GM12878 (cell line): ENCODE measurements at regions not wholly inside any gene's neighbourhood (a gene's known extent, or its start where the extent isn't known, plus 50 kb on each side); places are given as distances from the start of the nearest gene placed in this dataset.

Source experiments
- CREM ChIP-seq: IDR thresholded peaks from 2 replicates; pipeline ENCODE4 v1.6.1; 2014; ENCODE audit warnings: antibody characterized with exemption, low read depth
- DPF2 ChIP-seq: fragments of 450-650 bp; IDR thresholded peaks from 2 replicates; pipeline ENCODE4 v1.6.1; 2017; ENCODE audit warnings: mild to moderate bottlenecking
- SMC3 ChIP-seq: IDR thresholded peaks from 2 replicates; pipeline ENCODE4 v1.6.1; 2011; ENCODE audit warnings: low read length, improper control_type of control experiment, borderline replicate concordance
- YY1 ChIP-seq: IDR thresholded peaks from 2 replicates; pipeline ENCODE4 v1.6.1; 2011; ENCODE audit warnings: low read depth, mild to moderate bottlenecking, low read length
- TF ChIP-seq, protein P1 (sequence below), 3 experiments: IDR thresholded peaks in 2 of 3; conservative IDR thresholded peaks in 1 of 3; 2 replicates each; pipeline ENCODE4 v1.5.1; 2011; ENCODE audit warnings: low read depth in 3 of 3, low read length in 3 of 3, mild to moderate bottlenecking in 3 of 3, control low read depth in 2 of 3, moderate library complexity in 2 of 3, inconsistent platforms in 1 of 3, mixed read lengths in 1 of 3; ENCODE audit not compliant: control insufficient read depth in 2 of 3, insufficient read depth in 1 of 3; ENCODE audit errors: extremely low read depth in 1 of 3
- TF ChIP-seq, protein P2 (sequence below): IDR thresholded peaks from 2 replicates; pipeline ENCODE4 v1.6.1; 2011; ENCODE audit warnings: borderline replicate concordance, low read depth, mild to moderate bottlenecking, moderate library complexity, low read length; ENCODE audit not compliant: insufficient read depth, poor library complexity, severe bottlenecking

- TF ChIP-seq CREM (no peak), DPF2 (no peak), SMC3 (no peak), YY1 (no peak)
- TF ChIP-seq, protein P1, sequence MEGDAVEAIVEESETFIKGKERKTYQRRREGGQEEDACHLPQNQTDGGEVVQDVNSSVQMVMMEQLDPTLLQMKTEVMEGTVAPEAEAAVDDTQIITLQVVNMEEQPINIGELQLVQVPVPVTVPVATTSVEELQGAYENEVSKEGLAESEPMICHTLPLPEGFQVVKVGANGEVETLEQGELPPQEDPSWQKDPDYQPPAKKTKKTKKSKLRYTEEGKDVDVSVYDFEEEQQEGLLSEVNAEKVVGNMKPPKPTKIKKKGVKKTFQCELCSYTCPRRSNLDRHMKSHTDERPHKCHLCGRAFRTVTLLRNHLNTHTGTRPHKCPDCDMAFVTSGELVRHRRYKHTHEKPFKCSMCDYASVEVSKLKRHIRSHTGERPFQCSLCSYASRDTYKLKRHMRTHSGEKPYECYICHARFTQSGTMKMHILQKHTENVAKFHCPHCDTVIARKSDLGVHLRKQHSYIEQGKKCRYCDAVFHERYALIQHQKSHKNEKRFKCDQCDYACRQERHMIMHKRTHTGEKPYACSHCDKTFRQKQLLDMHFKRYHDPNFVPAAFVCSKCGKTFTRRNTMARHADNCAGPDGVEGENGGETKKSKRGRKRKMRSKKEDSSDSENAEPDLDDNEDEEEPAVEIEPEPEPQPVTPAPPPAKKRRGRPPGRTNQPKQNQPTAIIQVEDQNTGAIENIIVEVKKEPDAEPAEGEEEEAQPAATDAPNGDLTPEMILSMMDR (IDR thresholded peaks at IDR 0.05 in 2 of 3, conservative IDR thresholded peaks at IDR 0.05 in 1 of 3; ENCODE audit: control insufficient read depth in 2 of 3, extremely low read depth in 1 of 3, insufficient read depth in 1 of 3, low read depth in 3 of 3, low read length in 3 of 3): no peak
- TF ChIP-seq, protein P2, sequence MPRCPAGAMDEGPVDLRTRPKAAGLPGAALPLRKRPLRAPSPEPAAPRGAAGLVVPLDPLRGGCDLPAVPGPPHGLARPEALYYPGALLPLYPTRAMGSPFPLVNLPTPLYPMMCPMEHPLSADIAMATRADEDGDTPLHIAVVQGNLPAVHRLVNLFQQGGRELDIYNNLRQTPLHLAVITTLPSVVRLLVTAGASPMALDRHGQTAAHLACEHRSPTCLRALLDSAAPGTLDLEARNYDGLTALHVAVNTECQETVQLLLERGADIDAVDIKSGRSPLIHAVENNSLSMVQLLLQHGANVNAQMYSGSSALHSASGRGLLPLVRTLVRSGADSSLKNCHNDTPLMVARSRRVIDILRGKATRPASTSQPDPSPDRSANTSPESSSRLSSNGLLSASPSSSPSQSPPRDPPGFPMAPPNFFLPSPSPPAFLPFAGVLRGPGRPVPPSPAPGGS: no peak
Measured at GRCh38 chr12:38156497-38157245, 159.9 kb upstream of the ALG10B start.
